DLD1 (cell line): ENCODE measurements at regions not wholly inside any gene's neighbourhood (a gene's known extent, or its start where the extent isn't known, plus 50 kb on each side); places are given as distances from the start of the nearest gene placed in this dataset.
"Not testable (repeated sequence)": the region's sequence is repeated elsewhere in the genome, so short reads cannot be mapped to it uniquely, and the experiment has no call there.

Experiments used
- in situ Hi-C: cut with HindIII; loops from 2 replicates; pipeline ENCODE4 v1.10.0; 2017; ENCODE audit warnings: low sequenced_read_pairs

DNA sequence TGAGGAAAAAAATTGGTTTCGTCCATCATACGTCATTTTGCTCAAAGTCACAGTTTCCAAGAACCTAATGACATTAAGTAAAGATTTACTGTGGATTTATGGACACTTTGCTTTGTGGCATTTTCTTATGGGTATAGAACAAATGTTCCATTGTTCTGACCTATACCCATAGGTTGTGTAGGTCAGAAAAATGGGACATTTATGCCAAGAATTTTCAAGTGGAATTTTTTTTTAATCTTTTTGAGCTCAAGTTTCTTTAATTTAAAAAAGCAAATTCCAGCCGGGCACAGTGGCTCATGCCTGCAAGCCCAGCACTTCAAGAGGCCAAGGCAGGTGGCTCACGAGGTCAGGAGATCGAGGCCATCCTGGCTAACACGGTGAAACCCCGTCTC is 187.5 kb upstream of the TPM1 start:
- in situ Hi-C loops = no loop called here

DNA sequence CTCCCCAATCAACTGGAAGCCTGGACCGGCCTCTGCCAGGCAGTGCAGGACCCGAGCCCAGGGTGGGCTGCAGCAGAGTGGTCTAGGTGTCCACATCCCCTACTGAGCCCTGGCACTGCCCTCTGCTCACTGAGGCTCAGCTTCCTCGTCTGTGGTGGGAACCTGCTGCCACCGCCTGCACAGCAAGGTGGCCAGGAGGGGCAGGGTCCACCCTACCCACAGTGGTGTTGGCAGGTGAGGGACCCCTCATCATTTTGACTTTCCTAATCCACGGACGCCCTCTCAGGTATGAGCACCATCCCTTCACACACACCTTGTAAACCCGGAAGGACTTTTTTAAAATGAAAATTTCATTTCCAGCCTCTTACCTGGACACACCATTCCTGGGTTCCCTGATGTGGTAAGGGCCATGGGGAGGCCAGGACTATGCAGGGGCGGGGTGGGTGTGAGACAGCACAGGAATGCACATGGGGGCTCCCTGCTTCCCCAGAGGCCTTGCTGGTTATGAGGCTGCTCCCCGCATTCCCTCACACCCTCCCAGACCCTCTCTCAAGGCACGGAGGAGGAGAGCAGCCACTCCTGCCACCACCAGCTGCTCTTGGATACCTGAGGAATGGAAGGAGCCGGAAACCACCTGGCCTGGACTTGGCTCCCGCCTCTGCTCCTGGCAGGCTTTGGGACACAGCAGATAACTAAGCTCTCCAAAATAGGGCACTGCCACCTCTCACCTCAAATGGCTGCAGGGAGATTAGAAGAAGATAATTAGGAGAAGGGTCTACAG is 185.9 kb upstream of the TPM1 start:
- in situ Hi-C loops = no loop called here

DNA sequence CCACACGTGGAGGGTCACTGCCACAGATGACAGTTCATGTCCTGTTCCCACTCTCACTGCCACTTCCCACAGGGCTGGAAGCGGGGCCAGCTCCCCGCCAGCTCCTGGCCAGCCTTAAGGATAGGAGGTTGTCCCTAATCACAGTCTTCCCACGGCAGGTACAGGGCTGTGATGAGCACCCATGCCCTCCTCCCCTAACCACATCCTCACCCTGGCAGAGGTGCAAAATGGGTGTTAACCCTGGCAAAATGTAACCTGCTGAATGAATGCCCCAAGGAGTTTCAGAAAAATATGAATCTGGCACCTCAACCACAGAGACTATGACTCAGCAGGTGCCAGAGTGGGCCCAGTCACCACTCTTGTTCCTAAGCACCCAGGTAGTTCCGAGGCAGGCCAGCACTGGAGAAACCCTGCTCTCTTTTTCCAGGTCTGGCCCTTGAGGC is 185.1 kb upstream of the TPM1 start:
- in situ Hi-C loops = no loop called here

DNA sequence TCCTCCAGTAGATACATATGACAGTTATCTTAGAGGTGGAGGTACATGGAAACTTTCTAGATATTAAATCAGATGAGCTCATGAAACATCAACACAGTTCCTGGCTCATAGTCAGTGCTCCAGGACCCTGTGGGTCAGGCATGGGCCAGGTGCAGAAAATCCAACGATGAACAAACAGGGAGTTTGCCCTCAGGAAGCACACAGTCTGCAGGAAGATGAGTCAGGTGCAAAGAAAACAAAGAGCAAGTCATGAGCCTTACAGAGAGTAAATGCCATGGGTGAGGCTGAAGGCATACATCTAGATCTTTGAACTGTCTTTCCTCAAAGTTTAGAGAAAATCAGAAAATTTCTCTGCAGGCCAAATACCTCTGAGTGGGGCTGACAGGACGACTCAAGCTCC is 184.2 kb upstream of the TPM1 start:
- in situ Hi-C loops = no loop called here

DNA sequence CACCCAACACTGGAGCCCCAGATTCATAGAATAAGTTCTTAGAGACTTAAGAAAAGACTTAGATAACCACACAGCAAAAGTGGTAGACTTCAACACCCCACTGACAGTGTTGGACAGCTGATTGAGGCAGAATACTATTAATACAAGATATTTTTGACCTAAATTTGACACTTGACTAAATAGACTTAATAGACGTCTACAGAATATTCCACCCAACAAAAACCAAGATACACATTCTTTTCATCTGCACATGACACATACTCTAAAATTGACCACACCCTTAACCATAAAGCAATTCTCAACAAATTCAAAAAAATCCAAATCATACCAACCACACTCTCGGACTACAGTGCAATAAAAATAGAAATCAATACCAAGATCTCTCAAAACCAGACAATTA is 179.8 kb upstream of the TPM1 start:
- in situ Hi-C loops = no loop called here

DNA sequence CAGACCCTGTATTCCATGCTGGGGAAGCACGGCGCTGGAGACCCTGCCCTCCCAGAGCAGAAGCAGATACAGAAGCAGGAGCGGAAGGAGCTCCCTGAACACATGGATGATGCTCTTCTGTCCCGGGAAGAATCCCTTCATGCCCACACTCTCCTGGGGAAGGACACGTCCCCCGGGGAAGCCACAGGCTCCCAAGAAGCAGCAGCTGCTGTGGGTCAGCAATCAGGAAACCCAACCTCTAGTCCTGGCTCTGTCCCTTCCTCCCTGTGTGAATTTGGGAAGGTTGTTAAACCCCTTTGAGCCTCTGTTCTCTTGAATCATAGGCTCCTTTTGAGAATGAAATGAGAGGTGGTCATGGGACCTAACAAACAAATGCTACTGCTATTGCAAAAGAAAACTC is 176.2 kb upstream of the TPM1 start:
- in situ Hi-C loops = no loop called here

DNA sequence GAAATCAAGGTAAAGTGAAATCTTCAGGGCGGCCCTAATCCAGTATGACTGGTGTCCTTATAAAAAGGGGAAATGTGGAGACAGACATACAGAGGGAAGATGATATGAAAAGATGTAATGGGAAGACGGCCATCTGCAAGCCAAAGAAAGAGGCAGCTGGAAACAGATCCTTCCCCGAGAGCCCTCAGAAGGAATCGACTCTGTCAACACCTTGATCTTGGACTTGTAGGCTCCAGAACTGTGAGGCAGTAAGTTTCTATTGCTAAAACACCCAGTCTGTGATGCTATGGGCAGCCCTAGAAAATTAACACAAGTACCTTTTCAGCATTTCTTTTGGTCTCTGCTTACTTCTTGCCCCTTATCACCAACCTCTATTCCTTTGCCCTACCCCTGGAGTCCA is 174.7 kb upstream of the TPM1 start:
- in situ Hi-C loops = no loop called here

DNA sequence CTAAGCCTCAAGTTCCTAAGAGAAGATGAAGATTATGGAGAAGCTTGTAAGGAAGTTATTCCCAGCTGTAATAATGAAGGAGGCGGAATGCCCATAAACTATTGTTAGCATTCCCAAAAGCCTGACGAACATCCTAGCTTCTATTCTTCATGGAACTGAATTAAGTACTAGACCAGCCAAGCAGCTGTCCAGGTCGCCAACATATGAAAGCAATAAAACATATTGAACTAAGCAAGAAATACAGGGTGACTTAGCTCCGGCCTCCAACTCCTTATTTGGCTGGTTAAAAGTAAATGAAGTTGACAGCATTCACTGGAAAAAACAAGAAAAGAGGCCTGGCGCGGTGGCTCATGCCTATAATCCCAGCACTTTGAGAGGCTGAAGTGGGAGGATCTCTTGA is 174.0 kb upstream of the TPM1 start:
- in situ Hi-C loops = no loop called here

DNA sequence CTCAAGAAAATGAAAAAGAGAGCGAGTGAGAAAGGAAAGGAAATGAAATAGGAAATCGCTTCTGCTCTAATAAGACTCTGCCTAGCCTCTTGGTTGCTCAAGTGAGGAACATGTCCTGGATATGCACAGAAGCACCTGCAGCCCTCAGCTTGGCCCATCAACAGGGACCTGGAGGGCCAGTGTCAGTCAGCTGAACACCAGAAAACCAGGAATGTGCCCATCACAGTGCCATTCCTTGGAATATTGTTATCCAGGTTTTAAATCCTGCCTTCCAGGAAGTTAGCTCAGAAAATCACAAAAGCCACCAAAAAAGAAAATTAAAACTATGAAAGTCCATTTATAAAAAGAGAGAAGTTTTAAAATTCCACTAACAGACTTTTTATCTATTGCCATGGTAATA is 173.4 kb upstream of the TPM1 start:
- in situ Hi-C loops = no loop called here

DNA sequence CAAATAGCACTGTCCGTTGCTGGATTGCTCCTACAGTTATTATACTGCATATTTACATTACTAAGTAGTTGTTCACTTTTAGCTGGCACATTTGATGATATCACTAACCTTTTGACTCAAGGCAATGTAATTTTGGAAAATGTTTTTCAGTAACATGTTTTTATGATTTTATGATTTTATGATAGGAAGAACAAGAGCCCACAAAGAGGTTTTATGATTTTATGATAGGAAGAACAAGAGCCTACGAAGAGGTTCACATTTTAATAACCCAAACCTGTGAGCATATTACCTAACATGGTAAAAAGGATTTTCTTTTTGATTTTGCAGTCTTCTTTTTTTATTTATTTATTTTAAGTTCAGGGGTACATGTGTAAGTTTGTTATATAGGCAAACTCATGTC is 172.3 kb upstream of the TPM1 start:
- in situ Hi-C loops = no loop called here

DNA sequence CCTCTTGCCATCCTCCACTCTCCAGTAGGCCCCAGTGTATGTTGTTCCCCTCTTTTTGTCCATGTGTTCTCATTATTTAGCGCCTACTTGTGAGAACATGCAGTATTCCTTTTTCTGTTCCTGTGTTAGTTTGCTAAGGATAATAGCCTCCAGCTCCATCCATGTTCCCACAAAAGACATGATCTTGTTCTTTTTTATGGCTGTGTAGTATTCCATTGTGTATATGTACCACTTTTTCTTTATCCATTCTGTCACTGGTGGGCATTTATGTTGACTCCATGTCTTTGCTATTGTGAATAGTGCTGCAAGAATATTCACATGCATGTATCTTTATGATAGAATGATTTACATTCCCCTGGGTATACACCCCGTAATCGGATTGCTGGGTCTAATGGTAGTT is 171.8 kb upstream of the TPM1 start:
- in situ Hi-C loops = not testable (repeated sequence)

DNA sequence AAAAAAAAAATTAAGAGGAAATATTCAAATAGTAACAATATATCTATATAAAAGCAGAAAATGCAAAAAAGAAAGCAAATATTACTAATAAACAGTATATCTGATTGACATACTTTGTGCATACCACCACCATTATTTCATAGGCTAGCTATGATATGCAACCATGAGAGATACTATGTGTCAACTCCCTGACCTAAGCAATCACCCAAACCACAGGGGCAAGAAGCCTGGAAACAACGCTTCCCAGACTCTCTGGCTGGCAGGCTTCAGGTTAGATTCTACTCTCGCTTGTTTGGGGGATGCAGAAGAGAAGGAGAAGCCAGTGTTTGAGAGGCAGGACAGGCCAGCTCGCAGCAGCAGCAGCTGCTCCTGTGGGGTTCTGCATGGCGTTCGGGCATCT is 169.3 kb upstream of the TPM1 start:
- in situ Hi-C loops = no loop called here

DNA sequence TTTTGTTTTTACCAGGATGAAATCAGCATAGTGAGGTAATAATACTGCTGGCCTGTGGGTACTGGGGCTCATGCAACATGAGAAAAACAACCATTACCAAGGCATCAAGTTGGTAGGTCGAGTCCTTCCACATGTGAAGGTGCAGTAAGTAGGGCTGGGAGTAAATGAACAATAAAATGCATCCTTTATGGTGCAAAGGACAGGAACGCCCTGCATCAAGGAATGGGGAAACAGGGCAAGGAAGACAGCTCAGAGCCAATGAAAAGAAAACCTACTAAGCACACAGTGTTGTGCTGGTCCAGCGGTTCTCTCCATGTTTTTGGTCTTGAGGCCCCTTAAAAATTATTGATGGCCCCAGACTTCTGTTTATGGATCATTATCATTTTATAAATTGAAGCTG is 168.5 kb upstream of the TPM1 start:
- in situ Hi-C loops = no loop called here

DNA sequence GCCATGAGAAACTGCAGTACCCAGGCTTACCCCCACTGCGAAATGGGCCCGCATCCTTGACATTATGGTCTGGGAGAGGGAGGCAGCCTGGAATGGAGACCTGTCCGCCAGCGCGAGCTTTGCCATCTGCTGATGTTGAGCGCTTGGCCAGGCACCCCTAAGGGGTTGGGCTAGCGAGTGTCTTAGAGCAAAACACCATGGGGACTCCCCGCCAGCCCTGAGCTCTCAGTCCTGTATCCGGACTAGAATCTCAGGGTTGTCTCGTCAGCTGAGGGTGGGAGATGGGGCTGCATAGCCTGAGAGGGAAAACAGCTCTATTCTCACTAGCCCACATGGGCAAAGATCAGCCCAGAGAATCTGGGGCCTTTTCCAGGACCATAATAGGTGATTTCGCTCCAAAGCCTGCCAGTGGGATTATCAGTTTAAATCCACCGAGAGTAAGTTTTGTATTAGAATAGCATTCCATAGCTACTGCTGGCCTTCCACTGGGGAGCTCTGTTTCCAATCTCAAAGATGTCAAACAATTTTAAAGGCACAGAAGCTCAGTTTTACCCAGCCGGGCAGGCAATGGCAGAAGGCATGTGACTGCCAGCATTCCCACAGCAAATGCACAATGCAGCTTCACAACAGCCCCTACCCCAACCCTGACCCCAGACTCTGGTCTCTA is 167.5 kb upstream of the TPM1 start:
- in situ Hi-C loops = no loop called here

DNA sequence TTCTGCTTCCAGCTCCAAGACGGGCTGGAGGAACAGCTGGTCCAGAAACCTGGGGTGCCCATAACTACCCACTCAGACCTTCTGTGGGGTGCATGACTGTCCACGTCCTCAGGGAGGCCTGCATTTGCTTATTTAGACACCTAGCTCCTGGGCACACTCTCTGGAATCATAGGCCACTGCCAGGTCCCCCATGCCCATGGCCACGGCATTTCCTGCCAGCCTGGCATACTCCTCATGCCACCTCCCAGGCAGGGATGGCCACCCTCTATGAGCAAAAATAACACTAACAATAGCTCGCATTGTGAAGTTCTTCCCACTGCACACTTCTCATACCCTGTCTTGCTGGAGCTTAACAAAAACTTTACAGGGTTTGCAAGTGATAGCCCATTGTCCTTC is 166.9 kb upstream of the TPM1 start:
- in situ Hi-C loops = no loop called here

DNA sequence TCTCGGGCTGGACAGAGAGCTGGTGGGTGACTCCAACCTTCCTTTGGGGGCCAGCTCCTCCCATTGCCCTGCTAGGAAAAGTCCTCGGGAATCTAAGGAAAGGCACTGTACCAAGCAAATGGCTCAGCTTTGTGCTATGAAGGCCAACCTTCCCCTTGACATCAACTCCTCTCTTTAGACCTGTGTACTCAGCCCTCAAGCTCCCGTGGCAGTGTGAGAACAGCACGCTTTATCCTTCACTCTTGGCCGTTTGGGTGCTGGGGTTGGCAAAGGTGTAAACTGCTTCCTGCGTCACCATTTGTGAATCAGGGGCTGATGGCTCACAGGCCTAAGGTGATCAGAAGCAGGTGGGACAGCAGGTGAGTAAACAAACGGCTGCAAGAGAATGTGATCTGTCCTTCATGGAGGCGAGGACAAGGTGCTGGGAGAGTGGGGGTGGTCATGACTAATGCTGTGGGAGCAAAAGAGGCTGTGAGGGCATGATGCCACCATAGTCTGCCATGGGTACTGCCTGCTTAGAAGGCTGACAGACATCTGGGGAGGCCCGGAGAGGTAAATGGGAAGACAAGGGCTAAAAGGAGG is 165.2 kb upstream of the TPM1 start:
- in situ Hi-C loops = no loop called here

DNA sequence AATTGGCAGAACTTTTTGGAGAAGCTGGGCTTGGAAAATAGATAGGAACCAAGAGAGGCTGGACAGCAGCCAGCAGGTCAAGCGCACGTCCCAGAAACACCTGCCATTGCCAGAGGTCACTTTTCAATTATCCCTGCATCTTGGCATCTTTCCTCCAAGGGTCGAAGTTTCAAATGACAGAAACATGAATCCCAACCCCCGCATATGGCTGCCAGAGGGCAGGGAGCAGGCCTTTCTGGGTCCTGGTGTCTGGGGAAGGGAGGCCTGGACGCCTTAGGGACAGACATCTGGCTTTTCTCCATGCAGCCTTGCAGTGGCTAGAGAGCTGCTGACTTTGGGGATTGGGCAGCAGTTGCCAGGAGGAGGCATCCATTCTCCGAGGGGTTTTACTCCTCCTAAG is 164.5 kb upstream of the TPM1 start:
- in situ Hi-C loops = no loop called here

DNA sequence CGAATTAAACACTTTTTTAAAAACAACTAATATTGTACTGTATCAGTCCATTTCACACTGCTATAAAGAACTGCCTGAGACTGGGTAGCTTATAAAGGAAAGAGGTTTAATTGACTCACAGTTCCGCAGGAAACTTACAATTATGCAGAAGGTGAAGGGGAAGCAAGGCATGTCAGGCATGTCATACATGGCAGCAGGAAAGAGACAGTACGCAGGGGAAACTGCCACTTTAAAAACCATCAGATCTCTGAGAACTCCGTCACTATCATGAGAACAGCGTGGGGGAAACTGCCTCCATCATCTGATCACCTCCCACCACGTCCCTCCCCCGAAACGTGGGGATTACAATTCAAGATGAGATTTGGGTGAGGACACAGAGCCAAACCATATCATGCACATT is 162.8 kb upstream of the TPM1 start:
- in situ Hi-C loops = no loop called here

DNA sequence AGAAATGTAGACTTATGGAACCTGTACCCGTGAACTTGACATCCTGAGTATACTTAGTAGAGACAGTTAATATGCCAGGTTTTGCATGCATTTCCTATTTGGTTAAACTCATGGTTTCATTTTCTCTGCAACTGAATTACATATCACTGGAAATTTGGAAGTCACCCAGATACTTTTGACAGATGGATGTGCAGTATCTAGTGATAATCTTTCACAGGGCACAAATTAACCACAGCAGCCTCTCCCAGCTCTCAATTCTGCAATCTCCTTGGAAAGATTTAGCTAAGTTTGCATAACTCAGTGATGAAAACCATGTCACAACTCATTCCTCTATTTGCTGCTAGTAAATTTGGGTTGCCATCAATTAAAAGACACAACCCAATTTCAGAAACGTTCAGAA is 162.3 kb upstream of the TPM1 start:
- in situ Hi-C loops = no loop called here

DNA sequence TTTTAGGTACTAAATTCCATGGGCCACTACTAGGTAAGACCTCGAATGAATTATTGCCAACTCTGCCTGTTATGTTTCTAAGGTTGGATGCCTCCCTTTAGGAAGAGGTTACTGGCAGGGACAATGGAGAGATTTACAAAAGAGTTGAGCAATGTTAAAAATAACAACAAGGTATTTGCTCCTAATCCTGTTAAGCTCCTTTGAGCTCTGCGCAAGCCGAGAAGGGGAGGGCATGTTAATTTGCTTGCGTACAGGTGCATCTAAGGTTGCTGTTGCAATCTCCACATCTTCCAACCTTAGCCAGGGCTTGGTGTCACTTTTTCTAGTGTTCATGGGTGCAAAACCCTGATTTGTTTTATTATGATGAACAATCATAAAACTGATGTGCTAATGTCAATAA is 161.5 kb upstream of the TPM1 start:
- in situ Hi-C loops = no loop called here

DNA sequence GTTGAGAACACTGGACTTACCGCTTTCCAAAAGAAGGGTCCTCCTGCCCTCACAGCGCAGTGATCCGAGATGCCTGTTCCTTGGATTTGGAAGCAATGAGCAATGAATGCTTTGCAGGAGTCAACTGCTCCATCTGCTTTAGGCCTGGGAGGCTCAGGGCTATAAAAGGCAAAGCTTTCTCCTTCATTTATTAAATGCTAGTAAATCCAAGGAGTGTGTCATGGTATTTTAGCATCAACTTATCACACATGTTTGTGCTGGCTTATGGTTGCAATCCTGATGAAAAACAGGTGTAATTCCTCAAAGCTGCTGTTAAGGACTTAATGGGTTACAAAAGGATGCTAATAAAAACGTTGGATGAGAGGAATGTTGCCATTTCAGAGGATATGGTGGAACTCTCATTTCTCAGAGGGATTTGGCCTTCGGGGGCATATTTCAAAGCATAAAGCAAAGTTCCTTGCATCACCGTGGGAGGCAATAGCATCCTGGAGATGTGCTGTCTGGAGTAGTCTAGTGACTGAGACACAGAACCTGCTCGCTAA is 158.5 kb upstream of the TPM1 start:
- in situ Hi-C loops = no loop called here

DNA sequence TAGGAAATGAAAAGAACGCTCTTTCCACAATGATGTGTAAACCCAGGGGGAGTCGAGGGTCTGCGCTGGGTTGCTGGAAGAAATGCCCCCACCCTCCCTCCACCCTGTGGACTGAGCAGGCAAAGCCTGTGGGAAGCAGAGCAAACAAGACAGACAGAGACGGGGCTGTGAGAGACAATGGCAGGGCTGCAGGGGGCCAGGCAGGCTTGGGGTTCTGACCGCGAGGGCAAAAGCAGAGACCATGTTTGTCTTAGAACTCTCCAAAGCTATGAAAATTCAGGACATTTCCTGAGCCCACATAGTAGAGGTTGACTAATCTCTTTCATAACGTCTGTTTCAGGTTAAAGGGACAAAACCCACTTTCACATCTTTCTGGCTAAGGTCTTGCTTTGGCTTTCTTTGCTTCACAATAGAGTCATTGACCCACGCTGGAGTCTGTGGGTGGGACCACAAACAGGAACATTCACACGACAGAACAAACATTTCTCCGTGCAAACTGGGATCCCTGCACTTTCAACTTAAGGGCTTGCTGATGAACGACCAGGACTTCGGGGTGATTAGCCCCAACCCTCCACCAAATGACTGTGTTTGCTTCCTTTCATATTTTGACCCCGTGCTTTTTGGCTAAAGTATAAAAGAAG is 156.0 kb upstream of the TPM1 start:
- in situ Hi-C loops = no loop called here
